ENCODE measurements at regions not wholly inside any gene's neighbourhood (a gene's known extent, or its start where the extent isn't known, plus 50 kb on each side); places are given as distances from the start of the nearest gene placed in this dataset.

GRCh38 chr18:72206814-72207213 is 337.3 kb downstream of the CBLN2 start (continued):
- TF ChIP-seq HMGXB4 (CRISPR knock-in tag; IDR thresholded peaks at IDR 0.05) = no peak
- no peak for TF ChIP-seq ZBTB21 (CRISPR knock-in tag; IDR thresholded peaks at IDR 0.05; ENCODE audit: borderline replicate concordance)
- TF ChIP-seq MXD4 (CRISPR knock-in tag; IDR thresholded peaks at IDR 0.05; ENCODE audit: borderline replicate concordance) = no peak
- no peak for TF ChIP-seq CREB1 (CRISPR knock-in tag; IDR thresholded peaks at IDR 0.05)
- no peak for TF ChIP-seq E2F1 (CRISPR knock-in tag; IDR thresholded peaks at IDR 0.05)
- no peak for TF ChIP-seq CTCF (IDR thresholded peaks at IDR 0.05)
- TF ChIP-seq ZNF671 (CRISPR knock-in tag; IDR thresholded peaks at IDR 0.05) = no peak
- no peak for TF ChIP-seq USF1 (CRISPR knock-in tag; IDR thresholded peaks at IDR 0.05)
- TF ChIP-seq NFYB (CRISPR knock-in tag; conservative IDR thresholded peaks at IDR 0.05; ENCODE audit: low read depth) = no peak
- no peak for TF ChIP-seq CBFB (CRISPR knock-in tag; IDR thresholded peaks at IDR 0.05; ENCODE audit: low read depth)

- H3K4me3 Mint-ChIP-seq = no peak overlapping the region
- ATAC-seq (no peak), DNase-seq (ENCODE audit: low spot score) (no peak)
- H3K4me1 Mint-ChIP-seq = peaks cover 3% of the 10 kb centered on the region
- H3K36me3 Mint-ChIP-seq = no peaks in the 10 kb centered on the region
- POLR2A ChIA-PET = no interaction called here
- no peak overlapping the region for H3K27ac Mint-ChIP-seq
- CTCF ChIA-PET = no interaction called here
- no peaks in the 10 kb centered on the region for H3K27me3 Mint-ChIP-seq (ENCODE audit: low read depth)
- H3K9me3 Mint-ChIP-seq = peaks cover 14% of the 10 kb centered on the region; the same call in 1 of the 2 replicates
- TF ChIP-seq ZNF425 (CRISPR knock-in tag; conservative IDR thresholded peaks at IDR 0.05) (no peak), PREB (CRISPR knock-in tag; IDR thresholded peaks at IDR 0.05; ENCODE audit: borderline replicate concordance) (no peak), FOXP4 (CRISPR knock-in tag; IDR thresholded peaks at IDR 0.05) (no peak), ZNF512 (CRISPR knock-in tag; IDR thresholded peaks at IDR 0.05; ENCODE audit: borderline replicate concordance) (no peak), OVOL2 (CRISPR knock-in tag; IDR thresholded peaks at IDR 0.05; ENCODE audit: borderline replicate concordance) (no peak), NR2C2 (CRISPR knock-in tag; IDR thresholded peaks at IDR 0.05) (no peak), NR1H2 (CRISPR knock-in tag; IDR thresholded peaks at IDR 0.05) (no peak), ZNF396 (CRISPR knock-in tag; IDR thresholded peaks at IDR 0.05; ENCODE audit: borderline replicate concordance) (no peak), ATF6 (CRISPR knock-in tag; IDR thresholded peaks at IDR 0.05) (no peak), CREB1 (CRISPR knock-in tag; IDR thresholded peaks at IDR 0.05) (no peak), ZSCAN18 (CRISPR knock-in tag; IDR thresholded peaks at IDR 0.05) (no peak)
Measured at GRCh38 chr18:72201032-72201431, 343.1 kb downstream of the CBLN2 start.
